OCI-LY1 (cell line): ENCODE measurements at regions not wholly inside any gene's neighbourhood (a gene's known extent, or its start where the extent isn't known, plus 50 kb on each side); places are given as distances from the start of the nearest gene placed in this dataset.

Experiments
- H2AFZ ChIP-seq: fragments of 200-600 bp; sonication (generic), shearing (Covaris generic); 2 replicates; pipeline ENCODE4 v1.6.0; 2014; ENCODE audit warnings: antibody characterized with exemption, mild to moderate bottlenecking, low read length
- H3F3A ChIP-seq: fragments of 200-600 bp; sonication (generic), shearing (Covaris generic); 2 replicates; pipeline ENCODE4 v1.6.0; 2014; ENCODE audit warnings: mild to moderate bottlenecking, antibody characterized with exemption, low read length, moderate library complexity; ENCODE audit not compliant: insufficient read depth
- H3K27ac ChIP-seq: fragments of 200-600 bp; sonication (generic); 2 replicates; pipeline ENCODE4 v1.5.1; 2014; ENCODE audit warnings: low read length, mixed run types, mild to moderate bottlenecking, low read depth; ENCODE audit not compliant: poor library complexity, severe bottlenecking
- H3K27me3 ChIP-seq: fragments of 200-600 bp; sonication (generic); 2 replicates; pipeline ENCODE4 v1.6.0; 2014; ENCODE audit warnings: antibody characterized with exemption, mild to moderate bottlenecking, low read length, moderate library complexity; ENCODE audit not compliant: insufficient read depth
- H3K36me3 ChIP-seq: fragments of 200-600 bp; sonication (generic); 2 replicates; pipeline ENCODE4 v1.6.1; 2014; ENCODE audit warnings: mild to moderate bottlenecking, antibody characterized with exemption, low read length, moderate library complexity, mixed read lengths; ENCODE audit not compliant: insufficient read depth
- H3K4me1 ChIP-seq: fragments of 200-600 bp; sonication (generic); 2 replicates; pipeline ENCODE4 v1.5.1; 2014; ENCODE audit warnings: mild to moderate bottlenecking, low read length, moderate library complexity; ENCODE audit not compliant: insufficient read depth, severe bottlenecking
- H3K4me2 ChIP-seq: fragments of 200-600 bp; sonication (generic), shearing (Covaris generic); 2 replicates; pipeline ENCODE4 v1.6.1; 2014; ENCODE audit warnings: low read length
- H3K4me3 ChIP-seq: fragments of 200-600 bp; sonication (generic); 2 replicates; pipeline ENCODE4 v1.5.1; 2014; ENCODE audit warnings: low read length, low read depth, mild to moderate bottlenecking, mixed read lengths; ENCODE audit not compliant: poor library complexity, severe bottlenecking
- H3K79me2 ChIP-seq: fragments of 200-600 bp; shearing (Covaris generic); 2 replicates; pipeline ENCODE4 v1.6.1; 2016; ENCODE audit warnings: mixed run types, low read length, mixed read lengths; ENCODE audit not compliant: insufficient read depth
- H3K9ac ChIP-seq: fragments of 200-600 bp; sonication (generic), shearing (Covaris generic); 2 replicates; pipeline ENCODE4 v1.6.1; 2014; ENCODE audit warnings: mild to moderate bottlenecking, low read length, mixed read lengths
- H3K9me2 ChIP-seq: fragments of 200-600 bp; sonication (generic), shearing (Covaris generic); 2 replicates; pipeline ENCODE4 v1.6.1; 2014; ENCODE audit warnings: low read depth, mild to moderate bottlenecking, low read length, mixed read lengths
- H3K9me3 ChIP-seq: fragments of 200-600 bp; shearing (Covaris generic); 2 replicates; pipeline ENCODE4 v1.6.1; 2014; ENCODE audit warnings: low read length, mixed read lengths
- H4K20me1 ChIP-seq: fragments of 200-600 bp; sonication (generic), shearing (Covaris generic); 2 replicates; pipeline ENCODE4 v1.6.0; 2016; ENCODE audit warnings: mild to moderate bottlenecking, low read length; ENCODE audit not compliant: insufficient read depth
- CTCF ChIP-seq: fragments of 200-600 bp; sonication (generic), shearing (Covaris generic); IDR thresholded peaks from 2 replicates; pipeline ENCODE4 v1.5.1; 2017; ENCODE audit warnings: mild to moderate bottlenecking, antibody characterized with exemption, low read length, moderate library complexity, mixed read lengths
- EZH2 ChIP-seq: fragments of 200-600 bp; sonication (generic), shearing (Covaris generic); IDR thresholded peaks from 2 replicates; pipeline ENCODE4 v1.8.0; 2017; ENCODE audit warnings: borderline replicate concordance, mixed run types, mild to moderate bottlenecking, antibody characterized with exemption, low read length, moderate library complexity, mixed read lengths

- no peaks in the 10 kb centered on the region for H3K9me2 ChIP-seq
- no peaks in the 10 kb centered on the region for H3K27me3 ChIP-seq
- no peaks in the 10 kb centered on the region for H3K4me1 ChIP-seq
- no peak overlapping the region for H3K9ac ChIP-seq
- H3K36me3 ChIP-seq, result no peaks in the 10 kb centered on the region
- no peak overlapping the region for H2AFZ ChIP-seq
- no peak overlapping the region for H3K4me2 ChIP-seq
- no peaks in the 10 kb centered on the region for H4K20me1 ChIP-seq
- no peak overlapping the region for H3K27ac ChIP-seq
- no peaks in the 10 kb centered on the region for H3F3A ChIP-seq
- H3K4me3 ChIP-seq, result no peak overlapping the region
- no peaks in the 10 kb centered on the region for H3K79me2 ChIP-seq
- H3K9me3 ChIP-seq, result no peaks in the 10 kb centered on the region
- TF ChIP-seq CTCF, result no peak
- TF ChIP-seq EZH2, result no peak
Measured at GRCh38 chr1:219490566-219490965, 122.3 kb downstream of the ZC3H11B start.

- Histone ChIP-seq H3K27ac (no peak overlapping the region), H3K4me2 (no peak overlapping the region), H3K79me2 (no peaks in the 10 kb centered on the region), H3K9me3 (no peaks in the 10 kb centered on the region), H3K36me3 (no peaks in the 10 kb centered on the region), H3K4me3 (no peak overlapping the region), H3F3A (no peaks in the 10 kb centered on the region), H3K4me1 (no peaks in the 10 kb centered on the region), H3K9ac (no peak overlapping the region), H4K20me1 (no peaks in the 10 kb centered on the region), H3K27me3 (no peaks in the 10 kb centered on the region), H3K9me2 (no peaks in the 10 kb centered on the region), H2AFZ (no peak overlapping the region)
- no peak for TF ChIP-seq EZH2
- TF ChIP-seq CTCF, result no peak
Measured at GRCh38 chr1:219489636-219490035, 123.3 kb downstream of the ZC3H11B start.

GRCh38 chr1:219488275-219488674 lies 124.6 kb downstream of the ZC3H11B start:
- no peaks in the 10 kb centered on the region for H3K4me1 ChIP-seq
- no peak overlapping the region for H3K4me3 ChIP-seq
- H3K9me3 ChIP-seq, result no peaks in the 10 kb centered on the region
- H3K4me2 ChIP-seq, result no peak overlapping the region
- H4K20me1 ChIP-seq, result no peaks in the 10 kb centered on the region
- no peaks in the 10 kb centered on the region for H3K36me3 ChIP-seq
- no peaks in the 10 kb centered on the region for H3F3A ChIP-seq
- H3K27me3 ChIP-seq, result no peaks in the 10 kb centered on the region
- H2AFZ ChIP-seq, result no peak overlapping the region
- TF ChIP-seq EZH2 (no peak), CTCF (no peak)
- H3K79me2 ChIP-seq, result no peaks in the 10 kb centered on the region
- H3K27ac ChIP-seq, result no peak overlapping the region
- no peaks in the 10 kb centered on the region for H3K9me2 ChIP-seq
- no peak overlapping the region for H3K9ac ChIP-seq
